WTC11 (cell line): ENCODE measurements at regions not wholly inside any gene's neighbourhood (a gene's known extent, or its start where the extent isn't known, plus 50 kb on each side); places are given as distances from the start of the nearest gene placed in this dataset.

Experiments
- ARID4B ChIP-seq: sonication (generic); formaldehyde crosslinking; IDR thresholded peaks from 2 replicates; pipeline ENCODE4 v1.8.0; 2023; ENCODE audit warnings: missing genetic modification reagents, mild to moderate bottlenecking, borderline replicate concordance
- CTCF ChIP-seq: fragments of 200-600 bp; IDR thresholded peaks from 2 replicates; pipeline ENCODE4 v1.8.0; 2022; ENCODE audit warnings: antibody characterized with exemption
- FOXJ3 ChIP-seq: sonication (generic); formaldehyde crosslinking; IDR thresholded peaks from 2 replicates; pipeline ENCODE4 v1.9.0; 2021; ENCODE audit warnings: missing genetic modification reagents, mild to moderate bottlenecking, borderline replicate concordance
- FOXP4 ChIP-seq: sonication (generic); formaldehyde crosslinking; IDR thresholded peaks from 2 replicates; pipeline ENCODE4 v1.8.0; 2022; ENCODE audit warnings: mild to moderate bottlenecking, missing genetic modification reagents
- KAT7 ChIP-seq: sonication (generic); formaldehyde crosslinking; IDR thresholded peaks from 2 replicates; pipeline ENCODE4 v1.8.1; 2023; ENCODE audit warnings: missing genetic modification reagents, mild to moderate bottlenecking, borderline replicate concordance
- MLX ChIP-seq: sonication (generic); formaldehyde crosslinking; IDR thresholded peaks from 2 replicates; pipeline ENCODE4 v1.8.1; 2023; ENCODE audit warnings: mild to moderate bottlenecking, missing genetic modification reagents, moderate library complexity
- NR1H2 ChIP-seq: sonication (generic); formaldehyde crosslinking; IDR thresholded peaks from 2 replicates; pipeline ENCODE4 v1.9.0; 2021; ENCODE audit warnings: mild to moderate bottlenecking, moderate library complexity, missing genetic modification reagents
- USF2 ChIP-seq: sonication (generic); formaldehyde crosslinking; IDR thresholded peaks from 2 replicates; pipeline ENCODE4 v1.8.1; 2023; ENCODE audit warnings: mild to moderate bottlenecking, missing genetic modification reagents, moderate library complexity

GRCh38 chr11:32233928-32234327 lies 143.1 kb downstream of the RCN1 start:
- TF ChIP-seq FOXJ3 (CRISPR knock-in tag), result no peak
- TF ChIP-seq CTCF, result no peak
- TF ChIP-seq ARID4B (CRISPR knock-in tag), result no peak
- TF ChIP-seq NR1H2 (CRISPR knock-in tag), result no peak
- no peak for TF ChIP-seq USF2 (CRISPR knock-in tag)
- TF ChIP-seq FOXP4 (CRISPR knock-in tag), result no peak
- TF ChIP-seq KAT7 (CRISPR knock-in tag), result no peak
- TF ChIP-seq MLX (CRISPR knock-in tag), result no peak
